Frontal cortex (tissue), 3 donors: ENCODE measurements at regions not wholly inside any gene's neighbourhood (a gene's known extent, or its start where the extent isn't known, plus 50 kb on each side); places are given as distances from the start of the nearest gene placed in this dataset.
"Not testable (repeated sequence)": the region's sequence is repeated elsewhere in the genome, so short reads cannot be mapped to it uniquely, and the experiment has no call there.

Experiments
- DNase-seq, 2 donors: peaks; one replicate each; pipeline ENCODE4 v3.0.0; 2012; ENCODE audit warnings: low spot score in 2 of 2
- FAIRE-seq: peaks from 2 replicates; lab custom pipeline; 2012; peaks lifted over from hg19 to GRCh38; lab: Jason Lieb, UNC
- donor health status: control.
- donor health status: control.
- donor health status: control.

DNA sequence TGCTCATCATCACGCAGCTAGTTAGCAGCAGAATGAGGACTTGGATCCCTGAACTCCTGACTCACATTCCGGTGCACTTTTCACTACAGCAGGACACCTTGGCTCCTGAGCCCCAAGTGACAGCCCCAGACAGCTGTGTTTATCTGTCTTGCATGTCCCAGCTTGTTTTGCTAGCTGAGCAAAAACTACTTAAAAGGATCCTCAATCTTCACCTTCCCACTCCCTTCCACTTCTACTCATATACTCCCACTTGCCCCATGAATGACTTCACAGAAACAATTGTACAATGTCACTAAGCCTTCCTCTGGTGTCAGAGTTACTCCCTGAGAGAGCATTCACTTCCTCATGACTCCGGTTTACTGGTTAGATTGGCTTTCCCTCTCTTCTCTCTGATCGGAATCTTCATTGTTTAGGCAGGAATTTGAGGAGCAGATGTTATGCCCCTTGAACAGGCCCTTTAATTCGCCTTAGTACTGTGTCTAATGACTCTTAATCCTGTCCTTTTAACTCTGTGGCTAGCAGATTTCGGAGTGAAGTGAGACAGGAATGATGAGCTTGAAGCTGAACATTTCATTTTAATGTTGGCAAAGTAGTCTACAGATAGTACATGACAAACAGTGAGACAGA lies 587.2 kb upstream of the CHD1 start:
- FAIRE-seq, DNase-seq: not testable (repeated sequence)

DNA sequence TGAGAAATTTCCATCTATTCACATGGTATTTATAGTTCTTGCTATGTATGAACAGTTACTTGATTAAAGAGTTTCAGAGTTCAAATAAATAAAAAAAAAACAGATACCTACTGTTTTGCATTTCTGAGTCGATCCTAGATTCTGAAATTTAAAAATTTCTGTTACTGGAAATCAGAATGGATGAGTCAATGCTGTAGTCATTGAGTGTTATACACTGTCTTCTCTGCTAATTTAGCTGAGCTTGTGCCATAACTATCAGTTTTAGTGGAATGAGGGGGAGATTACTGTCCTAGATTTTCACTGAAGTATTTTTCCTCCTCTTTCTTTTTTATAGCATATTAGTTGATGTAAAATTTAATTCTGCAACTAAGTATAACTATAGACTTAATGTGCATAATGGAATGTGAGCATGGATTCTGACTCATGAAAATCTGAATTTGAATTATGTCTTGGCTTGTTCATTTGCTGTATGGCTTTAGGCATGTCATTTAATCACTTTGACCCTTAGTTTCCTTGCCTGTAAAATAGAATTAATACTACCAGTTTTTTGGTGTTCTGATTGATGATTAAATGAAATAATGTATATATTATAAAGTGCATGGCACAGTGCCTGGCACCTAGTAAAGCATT lies 581.5 kb upstream of the CHD1 start:
- FAIRE-seq, DNase-seq: not testable (repeated sequence)

DNA sequence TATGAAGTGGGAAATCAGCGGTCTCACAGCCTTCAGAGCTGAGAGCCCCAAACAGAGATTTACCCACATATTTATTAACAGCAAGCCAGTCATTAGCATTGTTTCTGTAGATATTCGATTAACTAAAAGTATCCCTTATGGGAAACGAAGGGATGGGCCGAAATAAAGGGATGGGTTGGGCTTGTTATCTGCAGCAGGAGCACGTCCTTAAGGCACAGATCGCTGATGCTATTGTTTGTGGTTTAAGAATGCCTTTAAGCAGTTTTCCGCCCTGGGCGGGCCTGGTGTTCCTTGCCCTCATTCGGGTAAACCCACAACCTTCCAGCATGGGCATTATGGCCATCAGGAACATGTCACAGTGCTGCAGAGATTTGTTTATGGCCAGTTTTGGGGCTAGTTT lies 580.3 kb upstream of the CHD1 start:
- FAIRE-seq, DNase-seq: not testable (repeated sequence)

DNA sequence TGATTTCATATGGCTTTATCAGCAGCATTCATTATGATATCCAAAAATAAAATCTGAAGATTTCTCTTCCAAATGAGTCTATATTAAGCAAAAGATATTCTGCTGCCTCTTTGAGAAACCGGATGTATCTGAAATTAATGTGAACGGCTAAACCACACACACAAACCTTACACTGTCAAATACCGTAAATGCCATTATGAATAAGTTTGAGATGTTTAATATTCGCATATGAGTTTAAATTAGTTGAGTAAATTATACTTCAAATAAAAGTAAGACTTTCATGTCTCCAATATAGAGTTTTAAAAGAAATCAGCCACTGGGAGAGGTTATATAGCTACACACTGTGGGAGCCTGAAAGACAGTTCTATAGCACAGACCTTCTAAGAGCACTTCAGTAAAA lies 566.6 kb upstream of the CHD1 start:
- FAIRE-seq, result not testable (repeated sequence)

DNA sequence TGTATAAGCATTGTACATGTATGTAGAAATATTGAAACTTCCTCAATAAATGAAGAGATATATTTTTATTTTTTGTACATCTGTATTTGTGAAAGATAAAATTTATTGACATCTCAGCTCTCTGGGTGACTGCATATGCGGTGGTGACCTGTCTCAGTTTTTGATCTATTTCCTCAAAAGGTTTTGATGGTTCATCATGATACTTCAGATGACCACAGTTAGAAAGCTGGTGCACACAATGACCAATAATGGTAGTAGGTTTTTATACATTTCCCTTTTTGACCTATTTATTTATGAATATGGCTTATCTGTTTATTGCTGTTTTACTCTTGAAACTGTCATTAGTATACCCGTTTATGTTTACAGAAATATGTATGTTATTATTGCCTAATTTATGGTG lies 549.6 kb upstream of the CHD1 start:
- not testable (repeated sequence) for FAIRE-seq

More for the DNA sequence above, 566.6 kb upstream of the CHD1 start:
- not testable (repeated sequence) for DNase-seq

DNA sequence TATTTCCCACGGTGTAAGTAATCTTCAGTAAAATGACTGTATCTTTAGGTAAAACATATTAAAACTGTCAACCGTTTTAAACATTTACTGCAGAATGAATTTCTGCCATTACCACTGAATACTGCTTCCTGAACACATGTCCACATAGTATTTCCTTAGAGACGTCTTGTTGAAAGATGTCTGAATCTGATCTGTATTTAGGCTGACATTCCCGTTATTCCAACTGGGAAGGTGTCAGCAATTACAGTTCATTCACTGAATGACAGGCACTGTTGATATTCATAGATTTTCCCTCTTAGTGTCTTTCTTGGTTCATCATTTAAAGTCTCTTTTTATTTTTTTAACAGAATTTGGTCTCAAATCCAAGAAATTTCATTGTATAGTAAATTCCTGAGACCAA lies 544.5 kb upstream of the CHD1 start:
- not testable (repeated sequence) for DNase-seq, FAIRE-seq

More for the DNA sequence above, 549.6 kb upstream of the CHD1 start:
- not testable (repeated sequence) for DNase-seq

DNA sequence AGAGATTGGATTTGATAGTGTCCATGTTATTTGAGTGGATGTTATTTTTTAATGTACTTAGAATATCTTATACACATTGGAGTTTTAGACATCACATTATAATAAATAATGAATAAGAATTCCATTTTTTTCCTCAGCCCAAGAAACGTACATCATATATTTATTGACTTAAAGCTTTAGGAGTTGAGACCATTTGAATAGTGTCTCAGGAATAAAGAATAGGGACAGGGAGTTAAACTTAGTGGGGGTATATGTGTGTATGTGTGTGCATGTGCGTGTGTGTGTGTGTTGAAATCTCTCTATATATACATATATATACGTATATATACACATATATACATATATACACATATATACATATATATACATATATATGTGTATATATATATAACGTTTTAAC lies 542.9 kb upstream of the CHD1 start:
- not testable (repeated sequence) for DNase-seq, FAIRE-seq

DNA sequence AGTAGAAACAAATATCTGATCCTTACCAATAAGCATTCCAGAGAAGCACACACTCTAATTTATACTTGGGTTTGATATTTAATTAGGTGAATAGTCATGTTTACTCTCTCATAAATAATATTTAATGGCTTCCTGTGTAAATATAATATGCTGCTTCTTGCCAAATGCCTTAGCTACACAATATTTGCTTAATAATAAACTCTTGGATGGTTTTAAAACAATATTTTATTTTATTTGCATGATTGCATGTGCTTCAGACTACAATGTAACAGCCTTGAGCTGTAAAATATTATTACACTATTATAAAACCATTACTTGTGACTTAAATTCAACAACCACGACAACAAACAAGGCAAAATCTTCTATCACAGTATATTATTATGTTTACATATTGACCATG lies 542.4 kb upstream of the CHD1 start:
- FAIRE-seq, DNase-seq: not testable (repeated sequence)

DNA sequence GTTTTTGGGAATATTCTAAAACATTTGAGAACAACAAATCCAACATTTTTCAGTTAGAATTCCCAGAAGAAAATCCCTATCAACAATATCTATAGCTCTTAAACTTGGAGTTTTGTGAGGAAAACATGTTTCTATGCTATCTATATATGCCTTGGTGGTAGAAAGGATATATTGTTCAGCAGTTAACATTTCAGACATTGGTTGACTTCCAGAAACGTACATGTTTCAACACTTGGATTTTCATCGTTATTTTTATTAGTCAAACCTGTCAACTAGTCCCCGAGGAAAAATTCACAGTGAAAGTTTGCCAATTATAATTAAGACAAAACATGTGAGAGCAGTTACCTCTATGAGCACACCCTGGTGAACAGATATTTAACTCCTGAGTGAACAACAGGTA lies 541.8 kb upstream of the CHD1 start:
- not testable (repeated sequence) for FAIRE-seq, DNase-seq

DNA sequence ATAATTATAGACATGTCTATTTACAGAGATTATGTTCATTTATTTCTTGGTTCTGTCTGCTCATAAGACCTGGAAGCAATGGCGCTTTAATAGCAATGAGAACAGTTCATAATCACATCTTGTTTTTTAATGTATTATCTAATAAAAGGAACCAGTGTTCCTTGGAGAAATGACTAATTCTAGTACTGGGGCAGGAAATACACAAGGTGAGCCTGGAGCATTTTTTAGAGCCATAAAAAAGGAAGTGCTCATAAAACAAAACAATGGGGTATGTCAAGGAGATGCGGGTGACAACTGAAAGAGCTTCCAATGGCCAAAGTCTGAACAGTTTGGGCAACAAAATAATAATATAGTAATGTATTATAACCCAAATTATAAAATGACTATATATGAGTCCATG lies 531.9 kb upstream of the CHD1 start:
- no peak for FAIRE-seq
- DNase-seq, result no peak

DNA sequence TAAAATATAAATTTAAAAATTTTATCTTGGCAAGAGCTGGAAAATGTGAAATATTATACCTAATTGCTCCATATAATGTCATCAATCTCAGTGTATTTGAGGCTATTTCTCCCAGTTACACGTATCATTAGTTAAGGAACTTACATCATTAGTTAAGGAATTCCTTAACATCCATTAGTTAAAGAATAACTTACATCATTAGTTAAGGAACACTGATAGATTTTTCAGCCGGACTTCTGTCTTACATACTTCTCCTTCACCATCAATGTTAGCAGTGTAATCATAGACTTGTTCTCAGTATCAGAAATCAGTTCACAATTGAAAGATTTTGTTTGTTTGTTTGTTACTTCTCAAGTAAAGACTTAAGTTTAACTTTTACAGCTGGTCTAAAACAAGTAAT lies 524.4 kb upstream of the CHD1 start:
- no peak for DNase-seq
- no peak for FAIRE-seq

DNA sequence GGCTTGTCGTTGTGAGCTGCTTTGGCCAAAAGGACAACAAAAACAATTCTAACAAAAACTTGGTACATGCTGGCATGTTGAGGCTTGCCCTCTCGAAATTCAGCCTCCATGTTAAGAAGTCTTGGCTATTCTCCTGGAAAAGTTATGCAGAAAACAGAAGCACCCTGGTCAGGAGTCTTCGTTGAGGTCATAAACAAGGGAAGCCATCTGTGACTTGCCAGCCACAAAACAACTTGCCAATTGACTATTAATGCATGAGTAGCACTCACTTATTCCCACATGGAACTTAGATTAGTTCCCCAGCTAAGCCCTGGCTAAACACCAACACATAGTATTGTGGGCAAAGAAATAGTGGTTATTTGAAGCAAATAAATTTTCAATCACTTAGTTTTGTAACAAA lies 521.0 kb upstream of the CHD1 start:
- DNase-seq (no peak), FAIRE-seq (no peak)

DNA sequence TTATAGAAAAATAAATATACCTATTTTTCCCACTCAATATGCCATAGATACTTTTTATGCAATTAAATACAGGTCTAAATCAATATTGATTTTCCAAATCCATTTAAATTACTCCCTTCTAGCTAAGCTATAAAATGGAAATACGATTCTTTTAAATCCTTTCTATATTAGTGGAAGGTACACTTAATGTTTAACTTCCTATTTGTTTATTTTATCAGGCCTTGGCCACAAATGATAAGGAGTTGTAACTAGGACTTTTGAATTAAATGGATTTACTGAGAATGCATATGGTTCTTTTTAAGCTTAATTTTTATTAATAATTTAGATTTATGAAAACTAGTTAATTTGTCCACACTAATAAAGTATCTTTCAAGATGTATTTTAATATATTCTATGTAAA lies 517.0 kb upstream of the CHD1 start:
- DNase-seq (no peak), FAIRE-seq (no peak)

DNA sequence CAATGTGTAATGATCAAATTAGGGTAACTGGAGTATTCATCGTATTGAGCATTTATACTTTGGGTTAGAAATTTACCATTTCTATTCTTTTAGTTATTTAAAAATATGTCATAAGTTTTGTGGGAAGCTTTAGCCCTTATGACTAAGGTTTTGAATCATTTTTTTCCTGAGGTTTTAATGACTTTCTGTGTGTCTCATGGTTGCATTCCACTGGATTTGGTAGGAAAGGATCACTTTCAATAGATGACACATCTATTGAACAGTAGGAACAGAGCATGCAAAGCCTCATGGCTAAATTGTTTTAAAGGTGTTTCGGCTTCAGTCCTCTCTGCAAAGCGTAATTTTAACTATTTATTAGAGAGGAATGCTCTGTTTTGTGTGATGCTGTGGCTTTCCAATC lies 512.4 kb upstream of the CHD1 start:
- FAIRE-seq, result no peak
- no peak for DNase-seq

DNA sequence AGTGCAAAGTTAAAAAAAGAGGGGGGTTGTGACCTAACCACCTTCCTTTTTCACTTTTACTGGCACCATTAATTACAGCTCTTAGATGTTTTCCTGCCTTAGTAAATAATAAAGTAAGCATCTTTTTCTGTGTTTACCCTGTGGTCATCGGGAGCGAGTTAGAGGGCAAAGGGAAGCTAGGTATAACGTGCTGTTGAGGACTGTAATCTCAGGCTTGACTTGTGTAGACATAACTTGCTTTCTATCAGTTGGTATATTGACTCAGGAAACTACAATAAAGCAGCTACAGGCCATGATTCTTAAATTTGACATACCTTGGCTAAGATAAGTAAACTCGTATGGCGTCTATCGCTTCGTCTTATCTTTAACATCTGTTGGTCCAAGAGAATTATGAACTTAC lies 509.8 kb upstream of the CHD1 start:
- DNase-seq, result no peak
- FAIRE-seq, result no peak

DNA sequence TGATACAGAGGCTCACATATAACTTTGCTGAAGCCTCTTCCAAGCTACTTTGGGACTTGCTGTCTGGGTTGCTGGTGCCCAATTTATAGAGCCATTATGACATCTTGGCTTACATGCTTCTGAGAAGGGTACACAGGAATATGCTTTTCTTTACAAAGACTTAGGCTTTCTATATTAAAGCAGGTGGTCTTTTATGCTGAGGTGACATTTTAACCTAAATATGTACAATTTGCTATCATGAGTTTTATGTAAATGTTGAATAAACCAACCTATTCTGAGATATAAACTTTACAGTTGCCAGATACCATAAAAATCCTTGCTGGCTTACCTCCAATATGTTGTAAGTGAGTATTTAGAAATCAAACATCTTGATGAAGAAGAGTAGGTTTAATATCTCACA lies 509.2 kb upstream of the CHD1 start:
- no peak for FAIRE-seq

DNA sequence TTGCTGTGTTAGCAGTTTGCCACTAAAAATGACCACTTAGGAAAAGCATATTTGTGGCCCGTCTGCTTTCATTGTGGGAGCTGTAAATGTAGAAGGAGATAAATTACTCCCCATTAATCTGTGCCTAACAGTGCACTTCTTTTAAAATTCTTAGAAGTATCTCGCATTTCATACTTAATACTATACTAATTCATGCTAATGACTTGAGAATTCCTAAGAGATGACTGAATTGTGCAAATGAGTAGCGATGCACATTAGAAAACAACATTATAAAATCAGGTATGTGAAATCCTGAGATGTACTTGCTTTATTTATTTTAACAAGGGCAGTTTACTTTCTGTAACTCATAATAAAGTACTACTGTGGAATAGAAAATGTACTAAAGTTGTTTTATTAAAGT lies 494.6 kb upstream of the CHD1 start:
- not testable (repeated sequence) for FAIRE-seq

More for the DNA sequence above, 509.2 kb upstream of the CHD1 start:
- no peak for DNase-seq

DNA sequence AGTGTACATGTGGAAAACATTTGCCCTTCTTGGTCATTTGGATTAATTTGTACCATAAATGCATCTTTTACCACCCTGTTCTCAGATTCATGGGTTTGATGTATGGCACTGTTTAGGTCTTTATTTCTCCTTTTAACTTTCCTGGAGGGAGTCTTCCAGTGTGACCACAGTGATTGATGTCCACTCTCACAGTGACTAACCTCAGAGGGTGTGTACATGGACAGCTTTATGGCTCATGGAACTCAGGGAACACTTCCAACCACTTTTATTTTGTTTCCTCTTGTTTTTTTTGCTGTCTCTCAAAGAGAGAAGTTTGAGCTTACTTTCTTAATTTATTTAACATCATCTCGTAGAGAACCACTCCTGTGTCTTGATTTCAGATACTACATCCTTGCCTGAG lies 489.8 kb upstream of the CHD1 start:
- not testable (repeated sequence) for FAIRE-seq, DNase-seq

More for the DNA sequence above, 494.6 kb upstream of the CHD1 start:
- not testable (repeated sequence) for DNase-seq

DNA sequence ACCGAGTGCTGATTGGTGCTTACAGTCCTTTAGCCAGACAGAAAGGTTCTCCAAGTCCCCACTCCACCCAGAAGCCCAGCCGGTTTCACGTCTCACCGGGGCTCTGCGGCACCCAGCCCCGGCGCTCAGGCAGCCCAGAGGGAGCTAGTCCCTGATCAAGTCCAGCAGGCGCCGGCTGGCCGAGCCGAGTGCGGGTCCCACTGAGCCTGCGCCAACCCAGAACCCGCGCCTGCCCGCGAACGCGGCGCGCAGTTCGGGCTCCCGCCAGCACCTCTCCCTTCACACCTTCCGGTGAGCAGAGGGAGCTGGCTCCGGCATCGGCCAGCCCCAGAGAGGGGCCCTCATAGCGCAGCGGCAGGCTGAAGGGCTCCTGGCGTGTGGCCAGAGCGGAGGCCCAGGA lies 481.6 kb upstream of the CHD1 start:
- FAIRE-seq, DNase-seq: not testable (repeated sequence)

DNA sequence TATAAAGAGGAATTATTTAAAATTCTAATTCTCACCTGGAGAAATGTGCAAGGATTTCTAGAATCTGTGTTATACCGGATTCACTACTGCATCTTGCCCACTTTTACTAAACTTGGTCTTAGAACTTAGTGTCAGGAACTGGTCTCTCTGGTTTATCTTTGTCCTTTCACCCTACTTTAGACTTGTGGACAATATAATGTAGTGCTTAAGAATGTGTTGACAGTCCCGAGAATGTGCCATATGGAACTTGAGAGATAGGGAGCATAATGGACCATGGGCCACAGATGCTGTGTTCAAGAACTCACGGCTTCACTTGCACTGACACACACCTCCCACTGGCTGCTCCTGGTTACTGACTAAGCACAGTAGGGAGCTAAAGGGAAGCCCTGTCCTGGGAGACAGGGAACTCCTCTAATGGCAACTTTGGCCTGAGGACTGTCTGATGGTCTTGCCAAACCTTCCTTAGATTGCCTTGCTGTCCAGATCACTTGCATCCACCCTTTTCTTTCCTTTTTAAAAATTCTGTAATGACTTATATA lies 476.0 kb upstream of the CHD1 start:
- DNase-seq, FAIRE-seq: not testable (repeated sequence)

DNA sequence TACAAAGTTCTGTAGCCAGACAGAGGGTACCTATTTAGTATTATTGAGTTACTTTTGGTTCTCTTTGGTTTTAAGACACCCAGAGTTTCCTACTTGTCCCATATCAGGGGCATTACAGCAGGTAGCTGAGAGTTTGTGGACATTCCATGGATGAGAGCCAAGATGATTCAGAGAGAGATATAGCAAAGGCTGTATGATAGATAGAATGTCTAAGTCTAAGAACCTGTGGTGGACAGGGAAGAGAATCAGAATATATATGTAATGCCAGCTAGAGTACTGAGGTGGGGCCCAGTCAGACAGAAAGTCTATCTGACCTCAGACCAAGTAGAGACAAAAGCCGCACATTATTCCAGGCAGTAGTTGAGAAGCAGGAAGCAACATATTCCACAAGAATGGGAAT lies 471.8 kb upstream of the CHD1 start:
- not testable (repeated sequence) for DNase-seq, FAIRE-seq
